ENCODE measurements at regions not wholly inside any gene's neighbourhood (a gene's known extent, or its start where the extent isn't known, plus 50 kb on each side); places are given as distances from the start of the nearest gene placed in this dataset.

- intact Hi-C loops (cut with DNase I; ENCODE audit: low total_unique reads) (no loop called here), in situ Hi-C loops (cut with MboI; ENCODE audit: low sequenced_read_pairs in 4 of 4) (no loop called here)
- ATAC-seq = no peak
These were observed 70.3 kb upstream of the ELOVL5 start for GRCh38 chr6:53419026-53419425.

DNA sequence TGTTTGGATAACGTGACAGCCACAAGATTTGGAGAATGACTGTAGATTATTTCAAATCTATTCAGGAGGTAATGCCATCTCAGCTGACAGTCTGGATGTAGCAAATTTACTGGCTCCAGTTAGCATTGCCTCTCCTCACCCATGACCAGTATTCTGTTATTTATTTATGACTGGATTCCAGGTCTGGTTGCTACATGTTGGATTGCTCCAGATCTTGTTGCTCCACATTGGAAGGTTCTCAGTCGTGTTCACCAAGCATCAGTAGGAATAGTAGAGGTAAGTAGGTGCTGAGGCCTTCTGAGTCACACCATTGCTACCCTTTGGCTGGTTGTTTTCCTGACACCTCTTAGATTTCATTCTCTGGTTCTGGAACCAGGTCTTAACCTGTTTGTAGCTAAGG, 69.5 kb upstream of the ELOVL5 start:
- intact Hi-C loops (cut with DNase I; ENCODE audit: low total_unique reads) (no loop called here), in situ Hi-C loops (cut with MboI; ENCODE audit: low sequenced_read_pairs in 4 of 4) (no loop called here)
- Histone ChIP-seq H3K9me3 (no peaks in the 10 kb centered on the region), H3K36me3 (no peaks in the 10 kb centered on the region), H3K27me3 (no peaks in the 10 kb centered on the region), H3K4me3 (no peak overlapping the region), H3K4me1 (no peaks in the 10 kb centered on the region), H3K27ac (no peak overlapping the region)
- DNase-seq (no peak), ATAC-seq (no peak)
- TF ChIP-seq POLR2A (IDR thresholded peaks at IDR 0.05) (no peak), CTCF (IDR thresholded peaks at IDR 0.05 in 4 of 5, conservative IDR thresholded peaks at IDR 0.05 in 1 of 5) (no peak)

More at GRCh38 chr6:53419026-53419425, 70.3 kb upstream of the ELOVL5 start:
- H3K27ac ChIP-seq = no peak overlapping the region
- no peaks in the 10 kb centered on the region for H3K27me3 ChIP-seq
- DNase-seq = no peak
- H3K9me3 ChIP-seq = no peaks in the 10 kb centered on the region
- no peaks in the 10 kb centered on the region for H3K36me3 ChIP-seq
- H3K4me3 ChIP-seq = no peak overlapping the region
- TF ChIP-seq POLR2A (IDR thresholded peaks at IDR 0.05) = no peak
- no peak for TF ChIP-seq CTCF (IDR thresholded peaks at IDR 0.05 in 4 of 5, conservative IDR thresholded peaks at IDR 0.05 in 1 of 5)
- H3K4me1 ChIP-seq = no peaks in the 10 kb centered on the region

GRCh38 chr6:53417141-53417540, 68.4 kb upstream of the ELOVL5 start:
- in situ Hi-C loops (cut with MboI; ENCODE audit: low sequenced_read_pairs in 4 of 4) (no loop called here), intact Hi-C loops (cut with DNase I; ENCODE audit: low total_unique reads) (no loop called here)
- H3K4me1 ChIP-seq = no peaks in the 10 kb centered on the region
- no peak overlapping the region for H3K4me3 ChIP-seq
- no peaks in the 10 kb centered on the region for H3K27me3 ChIP-seq
- no peak for TF ChIP-seq CTCF (IDR thresholded peaks at IDR 0.05 in 4 of 5, conservative IDR thresholded peaks at IDR 0.05 in 1 of 5)
- TF ChIP-seq POLR2A (IDR thresholded peaks at IDR 0.05) = no peak
- H3K9me3 ChIP-seq = no peaks in the 10 kb centered on the region
- ATAC-seq (no peak), DNase-seq (no peak)
- H3K27ac ChIP-seq = no peak overlapping the region
- H3K36me3 ChIP-seq = no peaks in the 10 kb centered on the region

DNA sequence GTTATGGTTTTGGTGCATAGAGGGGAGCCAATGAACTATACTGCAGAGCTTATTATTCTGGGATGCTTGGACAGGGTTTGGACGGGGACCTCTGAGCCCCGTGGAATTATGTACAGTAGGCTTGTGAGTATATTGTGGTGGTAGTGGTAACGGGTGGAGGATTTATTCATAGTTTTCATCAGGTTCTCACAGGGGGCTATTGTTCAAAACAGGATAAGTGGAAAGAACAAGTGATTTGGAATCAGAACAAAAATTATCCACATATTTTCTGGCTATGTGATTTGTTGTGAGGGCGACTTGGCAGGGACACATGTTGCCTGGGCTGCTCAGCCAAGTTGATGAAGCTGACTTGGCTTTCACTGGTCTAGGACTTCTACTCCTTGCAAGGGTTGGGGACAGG, 64.6 kb upstream of the ELOVL5 start:
- no peaks in the 10 kb centered on the region for H3K9me3 ChIP-seq
- no peaks in the 10 kb centered on the region for H3K36me3 ChIP-seq
- no peak overlapping the region for H3K27ac ChIP-seq
- H3K27me3 ChIP-seq = no peaks in the 10 kb centered on the region
- TF ChIP-seq POLR2A (IDR thresholded peaks at IDR 0.05) (no peak), CTCF (IDR thresholded peaks at IDR 0.05 in 4 of 5, conservative IDR thresholded peaks at IDR 0.05 in 1 of 5) (no peak)
- H3K4me3 ChIP-seq = no peak overlapping the region
- intact Hi-C loops (cut with DNase I; ENCODE audit: low total_unique reads) = no loop called here
- in situ Hi-C loops (cut with MboI; ENCODE audit: low sequenced_read_pairs in 4 of 4) = no loop called here
- no peaks in the 10 kb centered on the region for H3K4me1 ChIP-seq
- DNase-seq (no peak), ATAC-seq (no peak)

- TF ChIP-seq POLR2A (IDR thresholded peaks at IDR 0.05) = no peak
- no peak for TF ChIP-seq CTCF (IDR thresholded peaks at IDR 0.05 in 4 of 5, conservative IDR thresholded peaks at IDR 0.05 in 1 of 5)
- intact Hi-C loops (cut with DNase I; ENCODE audit: low total_unique reads) (no loop called here), in situ Hi-C loops (cut with MboI; ENCODE audit: low sequenced_read_pairs in 4 of 4) (no loop called here)
- Histone ChIP-seq H3K9me3 (no peaks in the 10 kb centered on the region), H3K36me3 (no peaks in the 10 kb centered on the region), H3K27ac (no peak overlapping the region), H3K4me1 (no peaks in the 10 kb centered on the region), H3K4me3 (no peak overlapping the region), H3K27me3 (no peaks in the 10 kb centered on the region)
- ATAC-seq (no peak), DNase-seq (no peak)
These were observed 64.0 kb upstream of the ELOVL5 start for GRCh38 chr6:53412751-53413150.

Data from gastrocnemius medialis (tissue), 4 donors.